Lung (tissue), 11 donors: ENCODE measurements at regions not wholly inside any gene's neighbourhood (a gene's known extent, or its start where the extent isn't known, plus 50 kb on each side); places are given as distances from the start of the nearest gene placed in this dataset.

Experiments used
- ATAC-seq: fragments of 200-7000 bp; cut with Tn5 transposase; one replicate; pipeline ENCODE4 v1.9.1; 2020; ENCODE audit warnings: moderate number of reproducible peaks; ENCODE audit not compliant: insufficient read depth, low FRiP score
- DNase-seq, 3 donors: peaks; one replicate each; pipeline ENCODE4 v3.0.0-alpha.2; 2013 to 2017
- H3K27ac ChIP-seq, 2 donors: one replicate each; pipeline ENCODE4 v1.5.1; 2013; ENCODE audit warnings: mild to moderate bottlenecking in 2 of 2, moderate library complexity in 2 of 2, control low read depth in 1 of 2, inconsistent platforms in 1 of 2, low read depth in 1 of 2, low read length in 1 of 2
- H3K27me3 ChIP-seq, 3 donors: one replicate each; pipeline ENCODE4 v1.5.1; 2013; ENCODE audit warnings: low read length in 2 of 3; ENCODE audit not compliant: control insufficient read depth in 3 of 3, insufficient read depth in 3 of 3
- H3K36me3 ChIP-seq, 4 donors: one replicate each; pipeline ENCODE4 v1.5.1; 2013; ENCODE audit warnings: low read length in 4 of 4, mild to moderate bottlenecking in 1 of 4, moderate library complexity in 1 of 4; ENCODE audit not compliant: control insufficient read depth in 4 of 4, insufficient read depth in 4 of 4
- H3K4me1 ChIP-seq, 5 donors: one replicate each; pipeline ENCODE4 v1.5.1; 2013; ENCODE audit warnings: low read length in 5 of 5, mild to moderate bottlenecking in 2 of 5, moderate library complexity in 1 of 5; ENCODE audit not compliant: control insufficient read depth in 5 of 5, insufficient read depth in 5 of 5
- H3K4me3 ChIP-seq: one replicate; pipeline ENCODE4 v1.5.1; 2013; ENCODE audit warnings: mild to moderate bottlenecking, control low read depth, moderate library complexity
- H3K9ac ChIP-seq, 2 donors: one replicate each; pipeline ENCODE4 v1.5.1; 2013; ENCODE audit warnings: low read length in 2 of 2, control low read depth in 1 of 2; ENCODE audit not compliant: insufficient read depth in 1 of 2
- H3K9me3 ChIP-seq, 4 donors: one replicate each; pipeline ENCODE4 v1.5.1; 2013; ENCODE audit warnings: low read length in 3 of 4, mild to moderate bottlenecking in 1 of 4, moderate library complexity in 1 of 4; ENCODE audit not compliant: control insufficient read depth in 4 of 4, insufficient read depth in 3 of 4
- WGBS, 2 donors: extraction: QIAGEN DNeasy Blood & Tissue Kit; methylation state at CpG; one replicate each; pipeline ENCODE4 v1.1.7; 2013; 5-methylcytosine and 5-hydroxymethylcytosine counted together
- TF ChIP-seq, protein P1 (sequence below): IDR thresholded peaks from 2 replicates; pipeline ENCODE4 v1.5.1; 2012; ENCODE audit warnings: mild to moderate bottlenecking; ENCODE audit errors: control extremely low read depth, extremely low read depth
- donor health status: control.
- donor health status: control.
- donor health status: Bipolar disorder and iron deficiency.
- donor health status: healthy.
- donor health status: DM: yes; HTN: yes; CAD: no.

DNA sequence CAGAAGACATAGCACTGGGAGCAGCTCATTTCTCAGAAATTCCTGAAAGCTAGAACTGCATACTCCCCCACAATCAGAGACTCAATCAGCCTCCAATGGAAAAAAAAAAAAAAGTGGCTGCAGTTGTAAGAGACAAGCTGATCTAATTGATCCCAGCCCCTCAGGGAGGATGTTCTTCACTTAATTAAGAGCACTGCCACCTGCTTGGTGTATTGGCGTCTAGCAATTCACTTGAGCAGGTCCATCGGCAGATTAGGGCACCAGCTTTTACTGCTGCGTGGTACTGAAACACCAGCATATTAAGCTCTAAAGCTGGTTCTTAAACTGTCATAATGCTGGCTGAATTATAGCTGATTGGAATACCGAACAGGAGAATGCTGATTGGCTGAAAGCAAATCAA lies 1890.1 kb upstream of the WWC1 start:
- no peak for DNase-seq
- H3K36me3 ChIP-seq, result no peaks in the 10 kb centered on the region
- no peak for ATAC-seq
- no peaks in the 10 kb centered on the region for H3K4me1 ChIP-seq
- no peak overlapping the region for H3K27ac ChIP-seq
- no peak overlapping the region for H3K4me3 ChIP-seq
- 90 to 94% methylated on average over 4 of the region's 4 CpGs for WGBS, 2 donors
- H3K9me3 ChIP-seq, result no peaks in the 10 kb centered on the region
- H3K27me3 ChIP-seq, result no peaks in the 10 kb centered on the region
- no peak overlapping the region for H3K9ac ChIP-seq
- TF ChIP-seq, protein P1, sequence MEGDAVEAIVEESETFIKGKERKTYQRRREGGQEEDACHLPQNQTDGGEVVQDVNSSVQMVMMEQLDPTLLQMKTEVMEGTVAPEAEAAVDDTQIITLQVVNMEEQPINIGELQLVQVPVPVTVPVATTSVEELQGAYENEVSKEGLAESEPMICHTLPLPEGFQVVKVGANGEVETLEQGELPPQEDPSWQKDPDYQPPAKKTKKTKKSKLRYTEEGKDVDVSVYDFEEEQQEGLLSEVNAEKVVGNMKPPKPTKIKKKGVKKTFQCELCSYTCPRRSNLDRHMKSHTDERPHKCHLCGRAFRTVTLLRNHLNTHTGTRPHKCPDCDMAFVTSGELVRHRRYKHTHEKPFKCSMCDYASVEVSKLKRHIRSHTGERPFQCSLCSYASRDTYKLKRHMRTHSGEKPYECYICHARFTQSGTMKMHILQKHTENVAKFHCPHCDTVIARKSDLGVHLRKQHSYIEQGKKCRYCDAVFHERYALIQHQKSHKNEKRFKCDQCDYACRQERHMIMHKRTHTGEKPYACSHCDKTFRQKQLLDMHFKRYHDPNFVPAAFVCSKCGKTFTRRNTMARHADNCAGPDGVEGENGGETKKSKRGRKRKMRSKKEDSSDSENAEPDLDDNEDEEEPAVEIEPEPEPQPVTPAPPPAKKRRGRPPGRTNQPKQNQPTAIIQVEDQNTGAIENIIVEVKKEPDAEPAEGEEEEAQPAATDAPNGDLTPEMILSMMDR, result no peak

DNA sequence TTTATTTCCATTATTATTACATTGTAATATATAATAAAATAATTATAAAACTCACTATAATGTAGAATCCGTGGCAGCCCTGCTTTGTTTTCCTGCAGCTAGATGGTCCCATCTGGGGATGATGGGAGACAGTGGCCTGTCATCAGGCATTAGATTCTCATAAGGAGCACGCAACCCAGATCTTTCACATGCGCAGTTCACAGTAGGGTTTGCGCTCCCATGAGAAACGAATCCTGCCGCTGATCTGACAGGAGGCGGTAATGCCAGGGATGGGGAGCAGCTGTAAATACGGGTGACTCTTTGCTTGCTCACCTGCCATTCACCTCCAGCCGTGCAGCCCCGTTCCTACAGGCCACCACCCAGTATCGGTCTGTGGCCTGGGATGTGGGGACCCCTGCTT lies 1879.3 kb upstream of the WWC1 start:
- H3K4me3 ChIP-seq, result no peak overlapping the region
- ATAC-seq (no peak), DNase-seq (no peak)
- TF ChIP-seq, protein P1, result no peak
- H3K4me1 ChIP-seq, result no peaks in the 10 kb centered on the region
- no peaks in the 10 kb centered on the region for H3K9me3 ChIP-seq
- no peak overlapping the region for H3K9ac ChIP-seq
- no peaks in the 10 kb centered on the region for H3K27me3 ChIP-seq
- WGBS, 2 donors, result 86 to 91% methylated on average over 11 of the region's 11 CpGs
- no peaks in the 10 kb centered on the region for H3K36me3 ChIP-seq
- no peak overlapping the region for H3K27ac ChIP-seq

DNA sequence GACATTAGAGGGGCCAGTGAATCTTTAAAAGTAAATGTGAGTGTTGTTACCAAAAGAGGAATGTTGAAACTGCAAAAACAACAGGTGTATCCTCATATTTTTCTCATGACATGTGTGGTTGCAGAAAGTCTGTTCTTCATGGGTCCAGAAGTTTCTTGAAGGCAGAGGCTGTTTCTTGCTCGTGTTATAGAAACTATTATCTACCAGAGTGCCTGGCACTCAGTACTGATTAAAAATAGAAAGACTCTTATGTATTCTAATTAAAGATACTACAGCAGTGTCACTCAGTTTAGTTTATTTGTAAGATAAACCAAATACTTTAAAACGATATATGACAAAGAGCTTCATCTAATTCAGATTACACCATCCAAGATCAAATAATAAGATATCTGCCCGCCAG lies 1864.2 kb upstream of the WWC1 start:
- Histone ChIP-seq H3K36me3 (no peaks in the 10 kb centered on the region), H3K9me3 (peaks cover 0 to 1% (median 0%) of the 10 kb centered on the region in 4 donors), H3K9ac (no peak overlapping the region), H3K27me3 (no peaks in the 10 kb centered on the region), H3K27ac (no peak overlapping the region), H3K4me1 (no peaks in the 10 kb centered on the region), H3K4me3 (no peak overlapping the region)
- TF ChIP-seq, protein P1, result no peak
- ATAC-seq (no peak), DNase-seq (peak in 1 of 3 donors; percentile 2)
- 41 to 60% methylated on average over 3 of the region's 3 CpGs for WGBS, 2 donors

DNA sequence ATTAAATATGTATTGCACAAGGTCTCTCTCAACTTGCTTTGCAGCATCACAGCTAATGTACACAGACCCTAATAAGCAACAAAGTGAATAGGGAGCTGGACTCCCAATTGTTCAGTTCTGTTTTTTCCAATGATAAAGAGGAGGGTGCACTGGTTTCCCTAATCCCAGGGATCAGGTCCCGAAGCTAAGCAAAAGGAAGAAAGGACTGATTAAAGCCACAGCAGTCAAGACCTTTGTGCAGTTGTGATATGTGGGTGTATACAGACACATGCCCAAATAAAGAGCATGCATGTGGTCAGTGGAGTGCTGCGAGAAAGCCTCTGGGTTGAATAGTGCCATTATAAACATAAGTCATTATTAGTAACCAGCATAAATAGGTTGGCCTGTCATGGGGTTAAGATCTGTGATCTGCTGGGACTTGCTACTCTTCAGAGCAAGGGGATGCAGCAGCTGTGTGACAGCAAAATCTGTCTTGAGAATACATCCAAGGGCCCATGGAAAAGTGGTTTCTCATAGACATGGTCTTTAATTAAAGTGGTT lies 1863.1 kb upstream of the WWC1 start:
- TF ChIP-seq, protein P1, result no peak
- Histone ChIP-seq H3K9me3 (peaks cover 0 to 1% (median 0%) of the 10 kb centered on the region in 4 donors), H3K27ac (no peak overlapping the region), H3K4me1 (no peaks in the 10 kb centered on the region), H3K36me3 (no peaks in the 10 kb centered on the region), H3K4me3 (no peak overlapping the region), H3K9ac (no peak overlapping the region), H3K27me3 (no peaks in the 10 kb centered on the region)
- no peak for DNase-seq
- ATAC-seq, result no peak
- WGBS, 2 donors, result 82 to 89% methylated on average over 2 of the region's 2 CpGs
